ENCODE measurements at regions not wholly inside any gene's neighbourhood (a gene's known extent, or its start where the extent isn't known, plus 50 kb on each side); places are given as distances from the start of the nearest gene placed in this dataset.

DNA sequence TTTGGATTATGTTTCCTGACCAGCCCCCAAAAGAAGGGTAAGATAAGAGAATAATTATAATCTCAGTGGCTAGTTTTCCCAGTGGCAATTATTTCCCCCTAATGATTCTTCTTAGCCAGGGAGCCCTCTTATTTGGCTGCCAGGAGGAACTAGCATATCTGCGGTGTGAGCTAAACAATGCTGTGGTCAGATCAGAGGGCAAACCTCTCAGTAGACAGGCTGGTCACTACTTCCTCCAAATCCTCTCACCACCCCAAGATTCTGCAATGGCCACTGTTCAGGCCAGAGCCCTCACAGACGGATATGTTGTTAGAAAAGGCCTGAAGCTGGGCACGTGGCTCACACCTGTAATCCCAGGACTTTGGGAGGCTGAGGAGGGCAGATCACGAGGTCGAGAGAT, 273.4 kb upstream of the SASH1 start:
- no peak overlapping the region for H2AFZ ChIP-seq (ENCODE audit: insufficient read depth, low read depth, low read length, poor library complexity, severe bottlenecking)
- peaks cover 0 to 1% (median 0%) of the 10 kb centered on the region in 3 donors for H3K27me3 Mint-ChIP-seq (ENCODE audit: low read depth in 3 of 3)
- H3K9ac ChIP-seq (ENCODE audit: insufficient read depth, low read length, poor library complexity, severe bottlenecking) = no peak overlapping the region
- H3K27me3 ChIP-seq (ENCODE audit: control insufficient read depth in 2 of 2, insufficient read depth in 2 of 2, low read length in 2 of 2) = no peaks in the 10 kb centered on the region
- H4K20me1 ChIP-seq (ENCODE audit: insufficient read depth, low read length) = no peaks in the 10 kb centered on the region
- no peaks in the 10 kb centered on the region for H3K36me3 Mint-ChIP-seq
- no peaks in the 10 kb centered on the region for H3K4me1 Mint-ChIP-seq
- H3K4me2 ChIP-seq (replicated peaks; ENCODE audit: extremely low read depth, low read length, poor library complexity, severe bottlenecking) = no peak overlapping the region
- H3K36me3 ChIP-seq (replicated peaks in 1 of 2; ENCODE audit: control insufficient read depth in 1 of 2, insufficient read depth in 2 of 2, low read length in 2 of 2) = no peaks in the 10 kb centered on the region
- 100% methylated on average over 1 of the region's 5 CpGs for WGBS (ENCODE audit: insufficient coverage)
- H3K27ac Mint-ChIP-seq = no peak overlapping the region
- peaks cover 5 to 30% (median 17%) of the 10 kb centered on the region in 7 donors for H3K9me3 Mint-ChIP-seq
- no peak for DNase-seq
- no peak overlapping the region for H3K27ac ChIP-seq (ENCODE audit: low read depth in 1 of 2, low read length in 2 of 2)
- H3K4me1 ChIP-seq (ENCODE audit: control insufficient read depth in 1 of 2, insufficient read depth in 2 of 2, low read length in 2 of 2) = no peaks in the 10 kb centered on the region
- no peak overlapping the region for H3K4me3 ChIP-seq (replicated peaks in 1 of 3; ENCODE audit: low read depth in 2 of 3, low read length in 3 of 3)
- intact Hi-C loops (cut with micrococcal nuclease) = no loop called here
- no peaks in the 10 kb centered on the region for H3K79me2 ChIP-seq (ENCODE audit: insufficient read depth, low read length)
- TF ChIP-seq, protein P1, sequence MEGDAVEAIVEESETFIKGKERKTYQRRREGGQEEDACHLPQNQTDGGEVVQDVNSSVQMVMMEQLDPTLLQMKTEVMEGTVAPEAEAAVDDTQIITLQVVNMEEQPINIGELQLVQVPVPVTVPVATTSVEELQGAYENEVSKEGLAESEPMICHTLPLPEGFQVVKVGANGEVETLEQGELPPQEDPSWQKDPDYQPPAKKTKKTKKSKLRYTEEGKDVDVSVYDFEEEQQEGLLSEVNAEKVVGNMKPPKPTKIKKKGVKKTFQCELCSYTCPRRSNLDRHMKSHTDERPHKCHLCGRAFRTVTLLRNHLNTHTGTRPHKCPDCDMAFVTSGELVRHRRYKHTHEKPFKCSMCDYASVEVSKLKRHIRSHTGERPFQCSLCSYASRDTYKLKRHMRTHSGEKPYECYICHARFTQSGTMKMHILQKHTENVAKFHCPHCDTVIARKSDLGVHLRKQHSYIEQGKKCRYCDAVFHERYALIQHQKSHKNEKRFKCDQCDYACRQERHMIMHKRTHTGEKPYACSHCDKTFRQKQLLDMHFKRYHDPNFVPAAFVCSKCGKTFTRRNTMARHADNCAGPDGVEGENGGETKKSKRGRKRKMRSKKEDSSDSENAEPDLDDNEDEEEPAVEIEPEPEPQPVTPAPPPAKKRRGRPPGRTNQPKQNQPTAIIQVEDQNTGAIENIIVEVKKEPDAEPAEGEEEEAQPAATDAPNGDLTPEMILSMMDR (IDR thresholded peaks at IDR 0.05) = no peak
- H3K9me3 ChIP-seq (replicated peaks in 1 of 2; ENCODE audit: control insufficient read depth in 1 of 2, insufficient read depth in 1 of 2, low read length in 2 of 2) = peaks cover 7 to 21% of the 10 kb centered on the region in 2 donors
- H3K4me3 Mint-ChIP-seq = no peak overlapping the region

DNA sequence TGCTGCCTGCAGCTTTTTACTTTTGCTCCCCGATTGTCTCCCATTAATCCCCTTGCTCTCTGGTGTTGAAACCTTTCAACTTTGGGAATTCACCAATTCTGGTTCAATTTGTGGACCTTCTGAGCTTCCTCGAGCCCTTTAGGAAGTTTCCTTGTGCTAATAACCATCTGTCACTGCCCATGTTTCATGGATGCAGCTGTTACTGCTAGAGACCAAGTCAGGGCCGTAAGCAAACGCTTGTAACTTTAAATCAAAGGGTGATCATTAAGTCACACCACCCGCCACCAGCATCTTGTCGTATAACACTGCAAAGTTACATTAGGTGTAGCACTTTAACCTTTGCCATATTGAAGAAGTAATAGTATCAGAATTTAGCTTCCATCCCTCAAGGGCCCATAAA, 268.3 kb upstream of the SASH1 start:
- DNase-seq = no peak
- Histone ChIP-seq H3K9me3 (replicated peaks in 1 of 2; ENCODE audit: control insufficient read depth in 1 of 2, insufficient read depth in 1 of 2, low read length in 2 of 2) (peaks cover 3 to 12% of the 10 kb centered on the region in 2 donors), H3K4me3 (replicated peaks in 1 of 3; ENCODE audit: low read depth in 2 of 3, low read length in 3 of 3) (no peak overlapping the region), H3K27me3 (ENCODE audit: control insufficient read depth in 2 of 2, insufficient read depth in 2 of 2, low read length in 2 of 2) (no peaks in the 10 kb centered on the region), H3K4me1 (ENCODE audit: control insufficient read depth in 1 of 2, insufficient read depth in 2 of 2, low read length in 2 of 2) (no peaks in the 10 kb centered on the region), H3K27ac (ENCODE audit: low read depth in 1 of 2, low read length in 2 of 2) (no peak overlapping the region), H3K36me3 (replicated peaks in 1 of 2; ENCODE audit: control insufficient read depth in 1 of 2, insufficient read depth in 2 of 2, low read length in 2 of 2) (no peaks in the 10 kb centered on the region), H2AFZ (ENCODE audit: insufficient read depth, low read depth, low read length, poor library complexity, severe bottlenecking) (no peak overlapping the region), H3K9ac (ENCODE audit: insufficient read depth, low read length, poor library complexity, severe bottlenecking) (no peak overlapping the region), H4K20me1 (ENCODE audit: insufficient read depth, low read length) (no peaks in the 10 kb centered on the region), H3K4me2 (replicated peaks; ENCODE audit: extremely low read depth, low read length, poor library complexity, severe bottlenecking) (no peak overlapping the region), H3K79me2 (ENCODE audit: insufficient read depth, low read length) (no peaks in the 10 kb centered on the region)
- intact Hi-C loops (cut with micrococcal nuclease) = no loop called here
- Mint-ChIP-seq H3K27ac (no peak overlapping the region), H3K4me1 (no peaks in the 10 kb centered on the region), H3K9me3 (peaks cover 6 to 19% (median 16%) of the 10 kb centered on the region in 7 donors), H3K36me3 (no peaks in the 10 kb centered on the region), H3K4me3 (no peak overlapping the region), H3K27me3 (ENCODE audit: low read depth in 3 of 3) (peaks cover 0 to 1% (median 1%) of the 10 kb centered on the region in 3 donors)
- TF ChIP-seq, protein P1 (IDR thresholded peaks at IDR 0.05) = no peak
- 86% methylated on average over 2 of the region's 6 CpGs for WGBS (ENCODE audit: insufficient coverage)
